GM12891 (cell line): ENCODE measurements at regions not wholly inside any gene's neighbourhood (a gene's known extent, or its start where the extent isn't known, plus 50 kb on each side); places are given as distances from the start of the nearest gene placed in this dataset.

Experiments
- DNase-seq: peaks from one replicate; pipeline ENCODE4 v3.0.0; 2011; ENCODE audit warnings: low spot score; ENCODE audit not compliant: insufficient read length
- FAIRE-seq: peaks from 2 replicates; lab custom pipeline; 2011; peaks lifted over from hg19 to GRCh38; lab: Jason Lieb, UNC
- PAX5 ChIP-seq: IDR thresholded peaks from 2 replicates; pipeline ENCODE4 v1.6.1; 2011; ENCODE audit warnings: low read length, moderate library complexity, mild to moderate bottlenecking; ENCODE audit not compliant: insufficient read depth, severe bottlenecking
- POLR2A ChIP-seq: IDR thresholded peaks from 2 replicates; pipeline ENCODE4 v1.6.1; 2011; ENCODE audit warnings: low read depth, low read length, control low read depth
- POLR2AphosphoS5 ChIP-seq: IDR thresholded peaks from 2 replicates; pipeline ENCODE4 v1.6.1; 2011; ENCODE audit warnings: low read depth, low read length, control low read depth
- POU2F2 ChIP-seq: IDR thresholded peaks from 2 replicates; pipeline ENCODE4 v1.6.1; 2011; ENCODE audit warnings: low read depth, mild to moderate bottlenecking, control low read depth, low read length, moderate library complexity
- SPI1 ChIP-seq: IDR thresholded peaks from 2 replicates; pipeline ENCODE4 v1.6.1; 2011; ENCODE audit warnings: low read depth, low read length, control low read depth
- TAF1 ChIP-seq: IDR thresholded peaks from 2 replicates; pipeline ENCODE4 v1.6.1; 2011; ENCODE audit warnings: low read depth, low read length, control low read depth

DNA sequence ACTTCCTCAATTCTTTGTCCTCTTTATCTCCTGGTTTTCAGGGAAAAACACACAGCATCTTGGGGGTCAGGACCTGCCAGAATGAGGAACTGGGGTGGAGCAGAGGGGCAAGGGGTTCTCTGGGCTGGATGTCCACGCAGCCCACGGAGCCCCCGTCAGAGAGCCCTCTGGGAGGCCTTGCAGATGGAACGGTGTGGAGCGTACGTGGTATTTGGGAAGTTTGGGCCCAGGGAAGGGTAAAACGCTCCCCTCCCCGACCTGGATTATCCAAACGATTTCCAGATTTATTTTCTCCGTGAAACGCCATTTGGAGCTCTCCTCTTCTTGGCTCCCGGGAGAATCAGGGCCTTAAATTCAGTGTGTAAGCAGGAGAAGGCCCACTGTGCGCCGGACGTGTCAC, 51.7 kb upstream of the ZNF536 start:
- no peak for FAIRE-seq
- TF ChIP-seq POLR2AphosphoS5 (no peak), SPI1 (no peak), POLR2A (no peak), PAX5 (no peak), POU2F2 (no peak), TAF1 (no peak)
- DNase-seq = no peak

DNA sequence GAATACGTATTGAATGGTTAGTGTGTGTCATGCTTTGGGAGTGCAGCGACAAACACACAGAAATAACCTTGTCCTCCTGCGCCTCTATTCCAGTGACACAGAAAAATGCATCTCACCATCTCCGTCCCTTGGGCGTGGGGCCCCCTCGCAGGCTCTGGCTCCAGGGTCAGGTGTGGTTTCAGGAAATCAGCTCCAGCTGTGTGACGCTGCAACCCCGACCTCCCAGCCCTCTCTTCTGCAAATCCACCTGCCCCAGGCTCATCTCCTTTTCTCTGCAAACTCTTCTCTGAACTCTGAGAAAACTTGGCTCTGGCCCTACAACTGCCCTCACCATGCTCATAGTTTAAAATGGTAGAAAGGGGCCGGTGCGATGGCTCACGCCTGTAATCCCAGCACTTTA, 51.3 kb upstream of the ZNF536 start:
- DNase-seq = no peak
- no peak for FAIRE-seq
- no peak for TF ChIP-seq POU2F2
- no peak for TF ChIP-seq PAX5
- TF ChIP-seq SPI1 = no peak
